GM18511 (cell line): ENCODE measurements at regions not wholly inside any gene's neighbourhood (a gene's known extent, or its start where the extent isn't known, plus 50 kb on each side); places are given as distances from the start of the nearest gene placed in this dataset.

ENCODE experiments used
- ATAC-seq: cut with Tn5 transposase; IDR thresholded peaks from one replicate; pipeline ENCODE4 v1.9.1; 2021; ENCODE audit warnings: mild to moderate bottlenecking, moderate library complexity; ENCODE audit not compliant: unreplicated experiment

DNA sequence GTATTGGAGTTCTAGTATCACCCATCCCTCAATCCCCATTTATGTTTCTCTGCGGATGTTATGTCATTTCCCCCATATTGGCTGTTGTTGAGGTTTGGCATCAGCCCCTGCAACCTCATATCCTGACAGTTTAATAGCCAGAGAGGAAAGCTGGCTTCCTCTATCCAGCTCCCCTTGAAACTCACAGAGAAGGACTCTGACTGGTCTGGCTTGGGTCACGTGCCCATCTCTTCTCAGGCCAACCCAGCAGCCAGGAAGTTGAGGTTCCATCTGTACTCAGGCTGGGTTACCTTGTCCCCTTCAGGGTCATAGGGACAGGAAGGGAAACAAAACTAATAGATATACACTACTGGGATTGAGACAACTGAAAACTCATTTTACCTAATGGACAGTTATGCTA, 148.0 kb upstream of the SLC14A2 start:
- no peak for ATAC-seq

DNA sequence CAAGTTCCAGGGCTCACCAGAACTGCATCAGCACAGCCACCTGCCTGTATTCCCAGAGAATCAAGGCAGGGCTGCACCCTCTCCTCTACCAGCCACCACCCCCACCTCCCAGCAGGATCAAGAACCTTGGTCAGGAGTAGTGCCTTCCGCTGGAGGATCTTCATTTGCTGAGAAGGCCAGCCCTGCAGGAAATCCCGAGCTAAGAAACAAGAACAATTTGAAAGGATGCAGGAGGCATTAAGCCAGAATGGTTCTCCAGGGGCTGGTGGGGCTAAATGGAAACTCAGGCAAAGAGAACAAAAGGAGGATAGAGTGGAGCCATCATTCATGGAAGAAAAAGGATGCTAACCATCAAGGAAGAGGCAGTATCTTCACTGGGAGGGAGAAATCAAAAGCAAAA, 147.3 kb upstream of the SLC14A2 start:
- ATAC-seq: no peak

- no peak for ATAC-seq
These were observed 136.4 kb upstream of the SLC14A2 start for GRCh38 chr18:45478889-45479288.

DNA sequence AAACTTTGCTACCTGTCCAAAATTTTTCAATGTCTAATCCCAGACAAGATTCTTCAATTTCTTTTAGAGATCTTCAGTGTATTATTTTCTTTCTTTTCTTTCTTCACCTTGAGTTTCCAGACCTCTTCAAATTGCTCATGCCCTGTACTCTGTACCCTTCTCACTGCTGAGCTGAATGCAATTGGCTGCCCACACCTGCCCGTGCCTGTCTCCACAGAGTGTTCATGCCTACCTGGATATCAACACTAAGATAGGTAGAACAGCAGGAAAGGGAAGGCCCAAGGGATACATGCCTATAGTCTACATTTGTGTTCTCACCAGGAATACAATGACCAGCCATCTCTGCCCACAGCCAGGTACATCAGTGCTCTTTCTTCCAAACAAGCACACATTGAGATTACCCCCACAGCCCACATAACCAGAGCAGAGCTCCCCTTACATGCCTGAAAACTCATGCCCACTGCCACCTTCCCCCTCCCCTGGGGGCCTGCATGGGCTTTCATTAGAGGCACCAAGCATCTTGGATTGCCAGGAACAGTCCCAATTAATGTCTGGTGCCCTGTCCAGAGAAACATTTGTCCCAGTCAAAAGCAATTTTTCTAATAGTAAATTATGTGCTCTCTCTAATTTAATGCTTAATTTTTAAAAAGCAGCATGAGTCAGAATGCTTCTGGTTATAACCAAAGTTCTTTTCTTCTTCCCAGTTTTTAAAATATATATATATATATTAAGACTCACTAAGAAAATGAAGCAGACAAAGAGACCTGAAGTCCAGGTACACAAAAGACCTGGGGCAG, 134.9 kb upstream of the SLC14A2 start:
- ATAC-seq: no peak

DNA sequence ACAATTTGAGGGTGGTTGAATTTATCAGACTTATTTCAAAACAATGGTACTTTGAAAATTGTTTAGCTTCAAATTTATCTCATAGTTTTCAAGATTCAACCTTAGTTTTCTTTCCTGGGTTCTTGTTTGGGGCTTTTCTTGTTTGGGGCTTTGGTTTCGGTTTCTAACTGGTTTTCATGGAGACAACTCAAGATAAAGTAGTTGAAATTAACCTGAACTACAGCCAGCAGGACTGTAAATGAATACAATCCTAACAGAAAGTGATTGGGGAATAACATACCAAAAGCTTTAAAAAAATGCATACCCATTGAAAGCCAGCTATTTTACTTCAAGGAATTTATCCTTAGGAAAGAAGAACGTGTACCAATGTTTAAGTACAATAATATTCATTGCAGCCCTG, 133.5 kb upstream of the SLC14A2 start:
- ATAC-seq: no peak

DNA sequence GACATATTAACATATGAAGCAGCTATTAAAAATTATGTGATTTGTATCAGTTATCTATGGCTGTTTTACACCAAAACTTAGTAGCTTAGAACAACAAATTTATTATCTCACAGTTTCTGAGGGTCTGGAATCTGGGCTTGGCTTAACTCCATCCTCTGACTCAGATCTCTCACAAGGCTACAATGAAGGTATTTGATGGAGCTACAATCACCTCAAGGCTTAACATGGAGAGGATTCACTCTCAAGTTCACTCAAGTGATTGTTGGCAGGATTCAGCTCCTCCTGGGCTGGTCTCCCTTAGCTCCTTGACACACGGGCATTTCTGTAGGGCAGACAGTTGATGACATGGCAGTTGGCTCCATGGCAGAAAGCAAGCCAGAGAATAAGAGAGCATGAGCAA, 133.0 kb upstream of the SLC14A2 start:
- no peak for ATAC-seq

DNA sequence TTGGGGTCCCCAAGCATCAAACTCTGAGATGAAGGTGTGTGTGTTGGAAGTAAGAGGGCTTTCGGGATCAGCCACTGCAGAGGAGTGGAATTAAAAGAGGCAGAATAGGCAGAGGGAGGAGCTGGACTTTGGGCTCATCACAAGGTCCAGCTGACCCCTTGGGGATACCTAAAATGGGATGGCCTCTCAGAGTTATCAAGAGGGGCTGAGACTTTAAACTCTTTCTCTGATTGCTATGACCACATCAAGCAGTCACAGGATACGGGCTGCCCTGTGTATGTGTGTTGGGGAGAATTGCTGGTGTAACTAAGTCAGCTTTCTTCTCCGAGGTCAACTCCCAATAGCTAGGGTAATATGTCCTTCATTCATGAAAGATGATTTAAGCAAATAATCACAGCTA, 127.7 kb upstream of the SLC14A2 start:
- no peak for ATAC-seq

DNA sequence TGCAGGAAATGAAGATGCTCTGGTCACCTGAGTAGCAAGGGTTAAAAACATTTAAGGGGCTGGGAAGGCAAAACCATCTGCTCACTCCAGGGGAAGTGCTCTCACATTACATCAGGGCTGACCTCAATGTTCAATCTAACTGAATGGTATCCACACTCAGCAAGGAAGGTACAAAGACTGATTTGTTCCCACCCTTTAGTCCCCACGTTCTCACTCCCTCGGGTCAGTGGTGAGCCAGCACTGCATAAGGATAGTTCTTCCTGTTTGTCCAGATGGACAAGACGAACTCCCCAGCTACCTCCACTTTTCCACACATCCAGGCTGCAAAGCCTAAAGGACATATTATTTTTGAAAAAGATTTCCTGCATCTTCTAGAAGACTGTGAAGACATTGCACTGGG, 126.6 kb upstream of the SLC14A2 start:
- ATAC-seq: no peak

GRCh38 chr18:45493830-45494229, 121.4 kb upstream of the SLC14A2 start:
- no peak for ATAC-seq

- no peak for ATAC-seq
These were observed 120.5 kb upstream of the SLC14A2 start for GRCh38 chr18:45494811-45495210.

DNA sequence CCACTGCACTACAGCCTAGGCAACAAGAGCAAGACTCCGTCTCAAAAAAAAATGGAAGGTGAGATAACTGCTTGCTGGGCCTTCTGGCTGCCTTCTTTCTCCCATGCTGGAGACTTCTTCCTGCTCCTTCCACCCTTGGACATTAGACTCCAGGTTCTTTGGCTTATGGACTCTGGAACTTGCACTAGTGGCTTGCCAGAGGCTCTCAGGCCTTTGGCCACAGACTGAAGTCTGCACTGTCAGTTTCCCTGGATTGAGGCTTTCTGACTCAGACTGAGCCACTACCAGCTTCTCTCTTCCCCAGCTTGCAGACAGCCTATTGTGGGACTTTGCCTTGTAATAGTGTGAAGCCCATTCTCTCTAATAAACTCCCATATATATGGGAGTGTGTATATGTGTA, 118.5 kb upstream of the SLC14A2 start:
- no peak for ATAC-seq

- no peak for ATAC-seq
These were observed 117.5 kb upstream of the SLC14A2 start for GRCh38 chr18:45497595-45498286.

DNA sequence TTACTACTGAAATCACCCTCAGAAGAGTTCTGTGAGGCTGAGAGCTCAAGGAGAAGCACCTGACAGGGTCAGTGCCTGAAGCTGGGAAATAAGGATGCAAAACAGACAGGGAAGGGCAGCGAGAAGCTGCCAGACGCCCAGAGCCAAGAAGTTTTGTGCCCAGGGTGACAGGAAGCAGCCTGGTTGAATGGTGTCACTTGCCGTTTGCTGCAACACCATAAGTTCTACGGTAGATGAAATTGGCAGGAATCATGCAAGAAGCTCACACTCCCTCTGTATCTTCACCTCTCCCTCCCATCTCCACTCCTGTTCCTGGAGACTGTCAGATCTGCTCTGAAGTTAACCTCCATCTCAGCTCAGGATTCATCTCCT, 117.0 kb upstream of the SLC14A2 start:
- no peak for ATAC-seq

DNA sequence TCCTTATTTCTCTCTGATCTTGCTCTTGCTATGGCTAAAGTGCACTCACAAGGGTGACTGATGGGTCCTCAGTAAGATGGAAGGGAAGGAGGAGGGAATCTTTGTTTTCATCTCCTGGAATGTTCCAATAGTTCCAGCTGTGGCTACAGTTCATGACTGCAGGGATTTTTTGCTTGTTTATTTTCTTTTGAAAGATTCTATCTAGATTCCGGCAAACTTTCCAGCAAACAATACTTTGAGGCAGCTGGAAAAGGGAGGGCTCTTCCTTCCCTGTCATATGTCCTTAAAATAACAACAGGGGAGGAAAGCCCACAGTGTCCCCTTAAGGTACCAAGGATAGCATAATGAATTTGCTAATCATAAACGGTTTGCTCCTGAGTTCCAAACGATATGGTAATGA, 111.3 kb upstream of the SLC14A2 start:
- no peak for ATAC-seq

DNA sequence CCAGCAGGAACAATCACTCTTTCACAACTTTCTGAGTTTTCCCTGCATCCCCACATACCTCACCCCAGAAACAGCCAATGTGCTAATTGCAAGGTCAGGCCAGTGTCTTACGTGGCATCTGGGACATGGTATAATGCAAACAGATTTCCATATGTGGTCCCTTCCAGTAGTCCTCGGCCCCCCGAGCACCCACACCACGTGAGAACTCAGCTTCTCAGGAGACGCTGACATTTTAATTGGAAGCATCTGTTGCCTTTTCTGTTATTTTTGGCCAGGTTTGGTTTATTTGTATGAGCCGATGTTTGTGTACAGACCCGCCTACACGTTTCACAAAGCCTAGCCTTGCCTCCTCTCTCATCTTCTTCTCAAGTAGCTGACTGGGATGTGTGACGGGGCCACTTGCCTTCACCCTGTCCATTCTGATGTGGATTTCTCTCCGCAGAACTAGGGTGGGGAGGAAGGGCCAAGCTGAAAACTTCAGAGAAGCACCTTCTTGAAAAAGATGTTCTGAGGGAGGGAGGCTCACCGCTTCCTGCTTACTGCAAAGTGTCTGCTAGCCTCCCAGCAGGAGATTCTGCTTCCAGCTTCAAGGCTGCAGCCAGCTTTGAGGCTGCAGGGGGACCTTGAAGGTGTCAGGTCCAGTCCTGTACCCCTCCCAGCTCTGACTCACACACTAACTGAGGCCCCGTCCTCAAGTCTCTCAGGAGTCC, 109.6 kb upstream of the SLC14A2 start:
- no peak for ATAC-seq

DNA sequence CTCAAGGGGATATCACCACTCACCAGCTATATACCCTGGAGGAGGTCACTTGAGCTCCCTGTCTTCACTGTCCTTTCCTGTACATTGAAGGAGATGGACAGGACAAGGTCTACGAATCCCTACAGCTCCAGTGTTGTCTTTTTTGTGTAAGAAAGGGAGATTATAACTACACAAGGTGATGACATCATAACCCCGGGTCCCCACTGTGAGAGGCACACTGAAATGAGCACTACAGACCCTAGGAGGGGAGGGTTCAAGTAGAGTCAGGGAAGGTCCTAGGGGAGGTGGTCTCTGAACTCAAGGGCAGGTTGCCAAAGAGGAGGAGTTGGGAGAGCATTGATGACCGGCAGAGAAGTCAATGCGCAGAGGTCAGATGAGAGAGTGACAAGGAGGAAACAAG, 108.3 kb upstream of the SLC14A2 start:
- no peak for ATAC-seq

DNA sequence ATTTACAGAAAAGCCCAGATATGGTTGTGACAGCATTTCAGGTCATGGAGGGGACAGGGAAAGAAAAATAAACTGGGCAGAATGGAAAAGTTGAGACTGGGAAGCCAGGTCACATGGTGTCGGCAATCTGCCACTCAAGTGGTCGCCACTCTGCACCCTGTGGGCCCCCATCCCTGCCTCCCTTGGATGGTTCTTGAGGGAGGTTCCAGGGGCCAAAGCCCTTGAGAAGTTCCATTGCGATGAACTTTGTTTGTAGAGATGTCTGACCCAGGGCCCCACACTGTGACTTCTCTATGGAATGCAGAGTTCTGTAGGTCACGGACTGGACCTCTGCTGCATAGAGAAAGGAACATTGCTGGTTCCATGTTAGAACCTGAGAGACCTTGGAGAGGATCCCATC, 105.7 kb upstream of the SLC14A2 start:
- no peak for ATAC-seq

GRCh38 chr18:45510656-45511055, 104.6 kb upstream of the SLC14A2 start:
- no peak for ATAC-seq

GRCh38 chr18:45512363-45512953, 102.8 kb upstream of the SLC14A2 start:
- no peak for ATAC-seq

DNA sequence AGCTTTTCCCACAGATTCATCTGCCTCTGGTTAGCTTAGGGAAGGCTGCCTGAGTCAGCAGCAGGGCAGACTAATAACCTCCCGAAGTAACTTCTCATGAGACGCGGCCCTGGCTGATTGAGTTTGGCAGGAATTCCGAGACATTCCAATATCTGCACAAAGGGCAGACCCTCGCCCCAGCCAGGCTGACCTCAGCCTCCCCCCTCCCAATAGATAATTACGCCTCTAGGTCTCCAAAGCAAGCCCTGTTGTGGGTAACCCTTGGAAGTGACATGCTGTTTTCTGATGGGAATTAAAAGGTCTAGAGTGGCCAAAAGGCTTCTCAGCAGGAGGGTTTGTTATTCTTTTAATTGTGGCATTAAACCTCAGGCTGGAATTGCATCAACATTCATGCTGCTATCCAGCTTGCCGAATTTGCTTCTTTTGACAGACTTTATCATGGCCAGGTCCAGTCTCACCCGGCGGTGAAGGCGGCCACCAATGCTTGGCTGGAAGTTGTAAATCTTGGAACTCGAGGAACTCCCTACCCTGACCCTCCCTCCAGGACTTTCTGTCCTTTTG, 98.0 kb upstream of the SLC14A2 start:
- no peak for ATAC-seq
